ENCODE measurements at regions not wholly inside any gene's neighbourhood (a gene's known extent, or its start where the extent isn't known, plus 50 kb on each side); places are given as distances from the start of the nearest gene placed in this dataset.

GRCh38 chr14:98733536-98733935, 538.5 kb downstream of the BCL11B start:
- no peaks in the 10 kb centered on the region for H3K79me2 ChIP-seq (ENCODE audit: control insufficient read depth, insufficient read depth, low read length)
- TF ChIP-seq FOS (IDR thresholded peaks at IDR 0.05; ENCODE audit: borderline replicate concordance, insufficient read depth, low read length) (no peak), MYC (IDR thresholded peaks at IDR 0.05; ENCODE audit: low read depth, low read length) (no peak), JUN (IDR thresholded peaks at IDR 0.05; ENCODE audit: borderline replicate concordance, insufficient read depth, insufficient read length, low read depth) (no peak), POLR2A (IDR thresholded peaks at IDR 0.05; ENCODE audit: low read depth, low read length) (no peak), MAX (IDR thresholded peaks at IDR 0.05; ENCODE audit: insufficient read depth, insufficient read length) (no peak), EZH2 (IDR thresholded peaks at IDR 0.05; ENCODE audit: borderline replicate concordance, low read depth, low read length, severe bottlenecking) (no peak), GATA2 (IDR thresholded peaks at IDR 0.05; ENCODE audit: insufficient read depth, insufficient read length, low read depth, low read length) (no peak), CTCF (IDR thresholded peaks at IDR 0.05; ENCODE audit: extremely low read depth in 1 of 2, insufficient read depth in 1 of 2, low read depth in 1 of 2, low read length in 2 of 2) (no peak), POLR2AphosphoS5 (IDR thresholded peaks at IDR 0.05; ENCODE audit: insufficient read depth, low read depth, low read length) (no peak)
- BruUV-seq (replicated peaks): no TSS peak
- FAIRE-seq (no peak), DNase-seq (ENCODE audit: low read depth, low spot score) (no peak)
- H3K27me3 ChIP-seq (ENCODE audit: control insufficient read depth in 2 of 2, insufficient read depth in 2 of 2, low read length in 2 of 2): no peaks in the 10 kb centered on the region
- H4K20me1 ChIP-seq (replicated peaks; ENCODE audit: control insufficient read depth, extremely low read depth, insufficient read depth, low read length): no peaks in the 10 kb centered on the region
- no peaks in the 10 kb centered on the region for H3K36me3 ChIP-seq (ENCODE audit: control insufficient read depth in 2 of 2, extremely low read depth in 1 of 2, insufficient read depth in 2 of 2, low read length in 2 of 2)
- dilution Hi-C loops (cut with MboI; ENCODE audit: extremely low pct_ligation_motif_present, low sequenced_read_pairs) (no loop called here), intact Hi-C loops (cut with micrococcal nuclease) (no loop called here)
- H3K9me1 ChIP-seq (replicated peaks; ENCODE audit: control insufficient read depth, extremely low read depth, insufficient read depth, low read length): no peaks in the 10 kb centered on the region
- ChIA-PET POLR2A (no interaction called here), CTCF (no interaction called here)
- H3K4me2 ChIP-seq (ENCODE audit: insufficient read depth, low read length): no peak overlapping the region
- peaks cover 10% of the 10 kb centered on the region for H3K9me3 ChIP-seq (replicated peaks; ENCODE audit: control insufficient read depth, insufficient read depth, low read length)
- H2AFZ ChIP-seq (ENCODE audit: low read depth, low read length): no peak overlapping the region
- H3K4me1 ChIP-seq (ENCODE audit: control insufficient read depth, extremely low read depth, insufficient read depth, low read length): no peaks in the 10 kb centered on the region
- H3K27ac ChIP-seq (ENCODE audit: insufficient read depth, low read depth, low read length): no peak overlapping the region
- no peak overlapping the region for H3K4me3 ChIP-seq (replicated peaks in 1 of 3; ENCODE audit: insufficient read depth in 1 of 3, low read depth in 1 of 3, low read length in 3 of 3)
- no peak overlapping the region for H3K9ac ChIP-seq (replicated peaks; ENCODE audit: extremely low read depth, insufficient read depth, low read length)
